ENCODE measurements at regions not wholly inside any gene's neighbourhood (a gene's known extent, or its start where the extent isn't known, plus 50 kb on each side); places are given as distances from the start of the nearest gene placed in this dataset.
"Not testable (repeated sequence)": the region's sequence is repeated elsewhere in the genome, so short reads cannot be mapped to it uniquely, and the experiment has no call there.

DNA sequence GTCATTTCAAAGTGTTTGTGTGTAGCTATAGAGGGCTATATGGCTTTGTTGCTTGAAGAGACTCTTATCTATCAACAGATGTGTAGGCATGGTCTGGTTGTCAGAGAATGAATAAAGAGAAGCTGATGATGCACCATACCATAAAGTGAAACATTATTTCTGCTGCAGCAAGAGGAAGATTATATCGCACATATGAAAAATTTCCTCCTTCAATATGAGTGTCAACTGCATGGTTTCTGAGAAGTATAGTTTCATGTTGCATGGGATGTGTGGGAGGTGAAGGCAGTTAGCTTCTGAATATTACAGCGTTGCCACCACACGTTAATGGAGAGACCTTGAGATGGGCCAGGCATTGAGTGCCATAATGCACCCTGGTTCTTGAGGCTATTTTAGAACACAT is 217.9 kb downstream of the SATB1 start:
- no peak overlapping the region for H3K4me3 ChIP-seq
- intact Hi-C loops (cut with DNase I, micrococcal nuclease) = no loop called here
- ATAC-seq = no peak

DNA sequence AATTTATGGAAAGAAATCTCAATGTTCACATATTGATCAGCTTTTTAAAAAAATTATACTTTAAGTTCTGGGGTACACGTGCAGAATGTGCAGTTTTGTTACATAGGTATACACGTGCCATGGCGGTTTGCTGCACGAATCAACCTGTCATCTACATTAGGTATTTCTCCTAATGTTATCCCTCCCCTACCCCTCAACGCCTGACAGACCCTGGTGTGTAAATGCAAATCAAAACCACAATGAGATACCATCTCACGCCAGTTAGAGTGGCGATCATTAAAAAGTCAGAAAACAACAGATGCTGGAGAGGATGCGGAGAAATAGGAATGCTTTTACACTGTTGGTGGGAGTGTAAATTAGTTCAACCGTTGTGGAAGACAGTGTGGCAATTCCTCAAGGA is 219.4 kb downstream of the SATB1 start:
- H3K4me3 ChIP-seq; DNase-seq; H3K4me1 ChIP-seq (ENCODE audit: low read depth); H3K9me3 ChIP-seq; H3K36me3 ChIP-seq (ENCODE audit: low read depth); ATAC-seq; intact Hi-C loops (cut with DNase I, micrococcal nuclease): not testable (repeated sequence)

More for the DNA sequence above, 217.9 kb downstream of the SATB1 start:
- H3K36me3 ChIP-seq (ENCODE audit: low read depth) = no peaks in the 10 kb centered on the region
- no peak for TF ChIP-seq CTCF (IDR thresholded peaks at IDR 0.05)
- no peak for DNase-seq
- H3K4me1 ChIP-seq (ENCODE audit: low read depth) = no peaks in the 10 kb centered on the region
- no peaks in the 10 kb centered on the region for H3K9me3 ChIP-seq

GRCh38 chr3:18201315-18201714 is 223.8 kb downstream of the SATB1 start:
- intact Hi-C loops (cut with DNase I, micrococcal nuclease) = no loop called here

GRCh38 chr3:18199757-18200156 is 225.4 kb downstream of the SATB1 start:
- no peaks in the 10 kb centered on the region for H3K4me1 ChIP-seq (ENCODE audit: low read depth)
- intact Hi-C loops (cut with DNase I, micrococcal nuclease) = no loop called here

More at GRCh38 chr3:18201315-18201714, 223.8 kb downstream of the SATB1 start:
- Histone ChIP-seq H3K4me3 (no peak overlapping the region), H3K36me3 (ENCODE audit: low read depth) (no peaks in the 10 kb centered on the region), H3K9me3 (no peaks in the 10 kb centered on the region), H3K4me1 (ENCODE audit: low read depth) (no peaks in the 10 kb centered on the region)
- DNase-seq = no peak
- no peak for ATAC-seq
- TF ChIP-seq CTCF (IDR thresholded peaks at IDR 0.05) = no peak

GRCh38 chr3:18195836-18196235 is 229.3 kb downstream of the SATB1 start:
- no peaks in the 10 kb centered on the region for H3K36me3 ChIP-seq (ENCODE audit: low read depth)
- TF ChIP-seq CTCF (IDR thresholded peaks at IDR 0.05) = no peak
- H3K4me1 ChIP-seq (ENCODE audit: low read depth) = no peaks in the 10 kb centered on the region
- H3K9me3 ChIP-seq = no peaks in the 10 kb centered on the region
- H3K4me3 ChIP-seq = no peak overlapping the region
- intact Hi-C loops (cut with DNase I, micrococcal nuclease) = no loop called here
- DNase-seq (no peak), ATAC-seq (no peak)

More at GRCh38 chr3:18199757-18200156, 225.4 kb downstream of the SATB1 start:
- TF ChIP-seq CTCF (IDR thresholded peaks at IDR 0.05) = no peak
- H3K36me3 ChIP-seq (ENCODE audit: low read depth) = no peaks in the 10 kb centered on the region
- no peak overlapping the region for H3K4me3 ChIP-seq
- no peak for ATAC-seq
- DNase-seq = no peak
- H3K9me3 ChIP-seq = no peaks in the 10 kb centered on the region

DNA sequence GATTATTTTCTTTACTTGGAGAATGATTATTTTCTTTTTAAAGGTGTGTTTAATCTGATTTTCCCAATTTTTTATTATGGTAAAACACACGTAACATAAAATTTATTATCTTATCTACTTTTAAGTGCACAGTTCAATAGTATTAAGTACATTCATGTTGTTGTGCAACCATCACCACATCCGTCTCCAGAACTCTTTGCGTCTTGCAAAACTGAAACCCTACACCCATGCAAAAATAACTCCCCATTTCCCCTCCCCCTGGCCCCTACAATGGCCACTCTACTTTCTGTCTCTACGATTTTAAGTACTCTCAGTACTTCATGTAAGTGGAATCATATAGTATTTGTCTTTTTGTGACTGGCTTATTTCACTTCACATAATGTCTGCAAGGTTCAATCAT is 230.7 kb downstream of the SATB1 start:
- Histone ChIP-seq H3K4me3 (no peak overlapping the region), H3K9me3 (no peaks in the 10 kb centered on the region), H3K4me1 (ENCODE audit: low read depth) (no peaks in the 10 kb centered on the region), H3K36me3 (ENCODE audit: low read depth) (no peaks in the 10 kb centered on the region)
- DNase-seq (no peak), ATAC-seq (no peak)
- no peak for TF ChIP-seq CTCF (IDR thresholded peaks at IDR 0.05)
- intact Hi-C loops (cut with DNase I, micrococcal nuclease) = no loop called here

Measured in mucosa of descending colon (tissue), 3 donors.